GM23338 (cell line): ENCODE measurements at regions not wholly inside any gene's neighbourhood (a gene's known extent, or its start where the extent isn't known, plus 50 kb on each side); places are given as distances from the start of the nearest gene placed in this dataset.

Experiments used
- ATAC-seq: fragments of 200-7000 bp; cut with Tn5 transposase; 3 replicates; pipeline ENCODE4 v1.9.1; 2020
- DNase-seq: peaks from one replicate; pipeline ENCODE4 v3.0.0-alpha.2; 2015; ENCODE audit warnings: low spot score
- H2AFZ ChIP-seq: fragments of 200-600 bp; sonication (generic); 2 replicates; pipeline ENCODE4 v1.8.0; 2016; ENCODE audit warnings: antibody characterized with exemption, mild to moderate bottlenecking, moderate library complexity
- H3F3A ChIP-seq: fragments of 200-600 bp; sonication (generic); replicated peaks from 2 replicates; pipeline ENCODE4 v1.8.0; 2017; ENCODE audit warnings: antibody characterized with exemption, mixed run types, low read depth
- H3K27ac ChIP-seq: fragments of 200-600 bp; sonication (generic); 2 replicates; pipeline ENCODE4 v1.6.1; 2016; ENCODE audit warnings: low read depth
- H3K27me3 ChIP-seq: fragments of 200-600 bp; sonication (generic); 2 replicates; pipeline ENCODE4 v1.8.0; 2016; ENCODE audit warnings: mild to moderate bottlenecking, mixed run types, moderate library complexity; ENCODE audit not compliant: insufficient read depth
- H3K36me3 ChIP-seq: fragments of 200-600 bp; sonication (generic); 2 replicates; pipeline ENCODE4 v1.8.0; 2016; ENCODE audit warnings: mild to moderate bottlenecking; ENCODE audit not compliant: insufficient read depth
- H3K4me1 ChIP-seq: fragments of 200-600 bp; sonication (generic); 2 replicates; pipeline ENCODE4 v1.8.0; 2016; ENCODE audit warnings: mild to moderate bottlenecking, moderate library complexity; ENCODE audit not compliant: insufficient read depth
- H3K4me2 ChIP-seq: fragments of 200-600 bp; sonication (generic); 2 replicates; pipeline ENCODE4 v1.7.1; 2017; ENCODE audit warnings: mixed run types
- H3K4me3 ChIP-seq: fragments of 200-600 bp; sonication (generic); 2 replicates; pipeline ENCODE4 v1.6.1; 2016; ENCODE audit warnings: mixed run types
- H3K79me2 ChIP-seq: fragments of 200-600 bp; sonication (generic); replicated peaks from 2 replicates; pipeline ENCODE4 v1.8.0; 2017; ENCODE audit warnings: mild to moderate bottlenecking; ENCODE audit not compliant: insufficient read depth
- H3K9me2 ChIP-seq: fragments of 200-600 bp; sonication (generic); 2 replicates; pipeline ENCODE4 v1.8.0; 2017; ENCODE audit not compliant: insufficient read depth
- H4K20me1 ChIP-seq: fragments of 200-600 bp; sonication (generic); replicated peaks from 2 replicates; pipeline ENCODE4 v1.8.0; 2017; ENCODE audit warnings: mild to moderate bottlenecking; ENCODE audit not compliant: insufficient read depth
- H3K27ac Mint-ChIP-seq: 2 replicates; pipeline ENCODE4 v1.8.0; 2020; ENCODE audit warnings: inconsistent platforms, mild to moderate bottlenecking, moderate library complexity, mixed read lengths
- H3K27me3 Mint-ChIP-seq: 3 replicates; pipeline ENCODE4 v1.8.0; 2022; ENCODE audit warnings: low read depth, mild to moderate bottlenecking, moderate library complexity, mixed read lengths, inconsistent platforms; ENCODE audit not compliant: insufficient read depth, poor library complexity
- H3K36me3 Mint-ChIP-seq: 3 replicates; pipeline ENCODE4 v1.8.0; 2021; ENCODE audit warnings: low read depth, mild to moderate bottlenecking, inconsistent platforms, moderate library complexity, mixed read lengths
- H3K4me1 Mint-ChIP-seq: 3 replicates; pipeline ENCODE4 v1.8.0; 2020; ENCODE audit warnings: mild to moderate bottlenecking, inconsistent platforms, mixed read lengths
- H3K4me3 Mint-ChIP-seq: 3 replicates; pipeline ENCODE4 v1.8.0; 2021; ENCODE audit warnings: moderate library complexity, mild to moderate bottlenecking, inconsistent platforms, mixed read lengths
- H3K9me3 Mint-ChIP-seq: 3 replicates; pipeline ENCODE4 v1.8.0; 2020; ENCODE audit warnings: moderate library complexity, mild to moderate bottlenecking, inconsistent platforms, mixed read lengths
- JUNB ChIP-seq: IDR thresholded peaks from one replicate; pipeline ENCODE4 v1.6.1; 2016; ENCODE audit warnings: antibody characterized with exemption; ENCODE audit not compliant: unreplicated experiment
- ZNF331 ChIP-seq: fragments of 250-450 bp; sonication (Bioruptor Pico); IDR thresholded peaks from 2 replicates; pipeline ENCODE4 v1.5.0; 2020; ENCODE audit warnings: low read depth, mild to moderate bottlenecking, moderate library complexity
- TF ChIP-seq, protein P1 (sequence below): IDR thresholded peaks from 2 replicates; pipeline ENCODE4 v1.6.1; 2016; ENCODE audit warnings: antibody characterized with exemption
- TF ChIP-seq, protein P2 (sequence below): IDR thresholded peaks from one replicate; pipeline ENCODE4 v1.6.1; 2018; ENCODE audit warnings: antibody characterized with exemption; ENCODE audit not compliant: unreplicated experiment
- TF ChIP-seq, protein P3 (sequence below), 2 experiments: fragments of 200-600 bp in 1 of 2; sonication (generic) in 1 of 2; conservative IDR thresholded peaks; 2 replicates each; pipeline versions ENCODE4 v1.5.1 to v1.6.1; 2016 to 2017; ENCODE audit warnings: antibody characterized with exemption in 2 of 2, low read depth in 2 of 2, mild to moderate bottlenecking in 2 of 2, moderate library complexity in 1 of 2

DNA sequence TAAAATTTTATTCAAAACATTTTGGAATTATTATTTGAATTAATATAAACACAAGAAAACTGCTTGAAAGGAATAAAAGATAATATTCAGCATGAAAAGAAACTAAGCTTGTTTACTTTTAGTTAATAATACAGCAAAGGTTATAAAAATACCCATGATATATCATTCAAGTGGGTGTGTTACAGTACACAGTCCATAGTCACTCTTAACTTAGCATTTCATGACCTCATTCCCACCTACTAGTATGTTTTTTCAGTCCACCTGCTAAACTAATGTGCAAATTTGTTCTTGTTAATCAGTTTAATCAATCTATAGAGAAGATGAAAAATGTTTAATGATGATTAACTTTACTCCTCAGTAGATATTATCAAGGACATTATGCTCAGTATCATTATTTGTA, 841.4 kb upstream of the EPHA7 start:
- H3K9me2 ChIP-seq, result peaks cover 17% of the 10 kb centered on the region; the same call in 1 of the 2 replicates
- Mint-ChIP-seq H3K27ac (no peak overlapping the region), H3K4me3 (no peak overlapping the region), H3K9me3 (peaks cover 6% of the 10 kb centered on the region; the same call in 2 of the 3 replicates), H3K36me3 (peaks cover 5% of the 10 kb centered on the region; the same call in 1 of the 3 replicates), H3K27me3 (no peaks in the 10 kb centered on the region), H3K4me1 (no peaks in the 10 kb centered on the region)
- H4K20me1 ChIP-seq, result no peaks in the 10 kb centered on the region
- no peak overlapping the region for H3K4me2 ChIP-seq
- H3K27ac ChIP-seq, result no peak overlapping the region
- H3K36me3 ChIP-seq, result no peaks in the 10 kb centered on the region
- no peaks in the 10 kb centered on the region for H3K4me1 ChIP-seq
- no peak overlapping the region for H3K4me3 ChIP-seq
- H3F3A ChIP-seq, result no peaks in the 10 kb centered on the region
- no peak for TF ChIP-seq JUNB
- TF ChIP-seq, protein P1, sequence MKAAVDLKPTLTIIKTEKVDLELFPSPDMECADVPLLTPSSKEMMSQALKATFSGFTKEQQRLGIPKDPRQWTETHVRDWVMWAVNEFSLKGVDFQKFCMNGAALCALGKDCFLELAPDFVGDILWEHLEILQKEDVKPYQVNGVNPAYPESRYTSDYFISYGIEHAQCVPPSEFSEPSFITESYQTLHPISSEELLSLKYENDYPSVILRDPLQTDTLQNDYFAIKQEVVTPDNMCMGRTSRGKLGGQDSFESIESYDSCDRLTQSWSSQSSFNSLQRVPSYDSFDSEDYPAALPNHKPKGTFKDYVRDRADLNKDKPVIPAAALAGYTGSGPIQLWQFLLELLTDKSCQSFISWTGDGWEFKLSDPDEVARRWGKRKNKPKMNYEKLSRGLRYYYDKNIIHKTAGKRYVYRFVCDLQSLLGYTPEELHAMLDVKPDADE, result no peak
- TF ChIP-seq, protein P2, sequence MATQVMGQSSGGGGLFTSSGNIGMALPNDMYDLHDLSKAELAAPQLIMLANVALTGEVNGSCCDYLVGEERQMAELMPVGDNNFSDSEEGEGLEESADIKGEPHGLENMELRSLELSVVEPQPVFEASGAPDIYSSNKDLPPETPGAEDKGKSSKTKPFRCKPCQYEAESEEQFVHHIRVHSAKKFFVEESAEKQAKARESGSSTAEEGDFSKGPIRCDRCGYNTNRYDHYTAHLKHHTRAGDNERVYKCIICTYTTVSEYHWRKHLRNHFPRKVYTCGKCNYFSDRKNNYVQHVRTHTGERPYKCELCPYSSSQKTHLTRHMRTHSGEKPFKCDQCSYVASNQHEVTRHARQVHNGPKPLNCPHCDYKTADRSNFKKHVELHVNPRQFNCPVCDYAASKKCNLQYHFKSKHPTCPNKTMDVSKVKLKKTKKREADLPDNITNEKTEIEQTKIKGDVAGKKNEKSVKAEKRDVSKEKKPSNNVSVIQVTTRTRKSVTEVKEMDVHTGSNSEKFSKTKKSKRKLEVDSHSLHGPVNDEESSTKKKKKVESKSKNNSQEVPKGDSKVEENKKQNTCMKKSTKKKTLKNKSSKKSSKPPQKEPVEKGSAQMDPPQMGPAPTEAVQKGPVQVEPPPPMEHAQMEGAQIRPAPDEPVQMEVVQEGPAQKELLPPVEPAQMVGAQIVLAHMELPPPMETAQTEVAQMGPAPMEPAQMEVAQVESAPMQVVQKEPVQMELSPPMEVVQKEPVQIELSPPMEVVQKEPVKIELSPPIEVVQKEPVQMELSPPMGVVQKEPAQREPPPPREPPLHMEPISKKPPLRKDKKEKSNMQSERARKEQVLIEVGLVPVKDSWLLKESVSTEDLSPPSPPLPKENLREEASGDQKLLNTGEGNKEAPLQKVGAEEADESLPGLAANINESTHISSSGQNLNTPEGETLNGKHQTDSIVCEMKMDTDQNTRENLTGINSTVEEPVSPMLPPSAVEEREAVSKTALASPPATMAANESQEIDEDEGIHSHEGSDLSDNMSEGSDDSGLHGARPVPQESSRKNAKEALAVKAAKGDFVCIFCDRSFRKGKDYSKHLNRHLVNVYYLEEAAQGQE, result no peak
- H2AFZ ChIP-seq, result no peak overlapping the region
- no peak for DNase-seq
- H3K27me3 ChIP-seq, result no peaks in the 10 kb centered on the region
- no peak for ATAC-seq
- no peaks in the 10 kb centered on the region for H3K79me2 ChIP-seq

DNA sequence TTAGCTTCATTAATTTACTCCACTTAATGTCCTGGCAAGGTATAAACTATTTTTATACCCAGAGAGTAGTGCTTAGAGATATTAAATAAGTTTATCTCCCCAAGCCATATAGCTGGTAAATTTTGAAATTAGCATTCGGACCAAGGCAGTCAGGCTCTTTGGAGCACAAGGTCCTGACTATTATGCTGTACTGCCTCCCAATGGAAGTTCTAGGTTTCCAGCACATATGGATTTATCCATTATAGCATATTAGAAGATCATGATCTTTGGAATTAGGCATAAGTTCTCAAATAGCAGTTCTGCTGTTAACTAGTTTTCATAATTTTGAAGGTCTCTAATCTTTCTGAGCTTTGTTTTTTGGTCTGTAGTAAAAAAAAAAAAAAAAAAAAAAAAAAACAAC, 835.3 kb upstream of the EPHA7 start:
- Mint-ChIP-seq H3K4me1 (peaks cover 10% of the 10 kb centered on the region; the same call in 2 of the 3 replicates), H3K27me3 (no peaks in the 10 kb centered on the region)

More for the DNA sequence above, 835.3 kb upstream of the EPHA7 start:
- no peaks in the 10 kb centered on the region for H3K36me3 ChIP-seq
- H3K27me3 ChIP-seq, result no peaks in the 10 kb centered on the region
- H3K36me3 Mint-ChIP-seq, result no peaks in the 10 kb centered on the region
- no peak for TF ChIP-seq ZNF331 (CRISPR knock-in tag)
- TF ChIP-seq, protein P3, sequence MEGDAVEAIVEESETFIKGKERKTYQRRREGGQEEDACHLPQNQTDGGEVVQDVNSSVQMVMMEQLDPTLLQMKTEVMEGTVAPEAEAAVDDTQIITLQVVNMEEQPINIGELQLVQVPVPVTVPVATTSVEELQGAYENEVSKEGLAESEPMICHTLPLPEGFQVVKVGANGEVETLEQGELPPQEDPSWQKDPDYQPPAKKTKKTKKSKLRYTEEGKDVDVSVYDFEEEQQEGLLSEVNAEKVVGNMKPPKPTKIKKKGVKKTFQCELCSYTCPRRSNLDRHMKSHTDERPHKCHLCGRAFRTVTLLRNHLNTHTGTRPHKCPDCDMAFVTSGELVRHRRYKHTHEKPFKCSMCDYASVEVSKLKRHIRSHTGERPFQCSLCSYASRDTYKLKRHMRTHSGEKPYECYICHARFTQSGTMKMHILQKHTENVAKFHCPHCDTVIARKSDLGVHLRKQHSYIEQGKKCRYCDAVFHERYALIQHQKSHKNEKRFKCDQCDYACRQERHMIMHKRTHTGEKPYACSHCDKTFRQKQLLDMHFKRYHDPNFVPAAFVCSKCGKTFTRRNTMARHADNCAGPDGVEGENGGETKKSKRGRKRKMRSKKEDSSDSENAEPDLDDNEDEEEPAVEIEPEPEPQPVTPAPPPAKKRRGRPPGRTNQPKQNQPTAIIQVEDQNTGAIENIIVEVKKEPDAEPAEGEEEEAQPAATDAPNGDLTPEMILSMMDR (conservative IDR thresholded peaks at IDR 0.05; ENCODE audit: low read depth in 2 of 2), result peak; percentile 73 to 82
- H3K27ac Mint-ChIP-seq, result no peak overlapping the region
- H3K27ac ChIP-seq, result no peak overlapping the region
- H4K20me1 ChIP-seq, result no peaks in the 10 kb centered on the region
- H3K4me3 ChIP-seq, result no peak overlapping the region
- H3K9me2 ChIP-seq, result no peaks in the 10 kb centered on the region
- no peaks in the 10 kb centered on the region for H3K9me3 Mint-ChIP-seq
- ATAC-seq (peak; percentile 73), DNase-seq (peak; percentile 44)
- no peak overlapping the region for H3K4me3 Mint-ChIP-seq
- H3K4me2 ChIP-seq, result no peak overlapping the region
- no peak overlapping the region for H2AFZ ChIP-seq
- H3F3A ChIP-seq, result no peaks in the 10 kb centered on the region
- H3K4me1 ChIP-seq, result peaks cover 5% of the 10 kb centered on the region; the same call in 1 of the 2 replicates
- no peaks in the 10 kb centered on the region for H3K79me2 ChIP-seq
